Mucosa of descending colon (tissue), 3 donors: ENCODE measurements at regions not wholly inside any gene's neighbourhood (a gene's known extent, or its start where the extent isn't known, plus 50 kb on each side); places are given as distances from the start of the nearest gene placed in this dataset.

Source experiments
- ATAC-seq: fragments of 200-7000 bp; cut with Tn5 transposase; one replicate; pipeline ENCODE4 v1.9.1; 2020; ENCODE audit warnings: mild to moderate bottlenecking, moderate library complexity
- DNase-seq, 3 donors: peaks; one replicate each; pipeline ENCODE4 v3.0.0-alpha.2; 2020
- H3K36me3 ChIP-seq: fragments of 200-600 bp; one replicate; pipeline ENCODE4 v1.8.0; 2021; ENCODE audit warnings: low read depth, mild to moderate bottlenecking
- H3K4me1 ChIP-seq: fragments of 200-600 bp; one replicate; pipeline ENCODE4 v1.8.0; 2021; ENCODE audit warnings: low read depth, mild to moderate bottlenecking
- H3K4me3 ChIP-seq: fragments of 200-600 bp; one replicate; pipeline ENCODE4 v1.8.0; 2021; ENCODE audit warnings: mild to moderate bottlenecking
- H3K9me3 ChIP-seq: fragments of 200-600 bp; one replicate; pipeline ENCODE4 v1.8.0; 2021; ENCODE audit warnings: mild to moderate bottlenecking
- intact Hi-C, 2 donors: fragments of 100-400 bp; cut with DNase I in 1 of 2; cut with micrococcal nuclease in 1 of 2; formaldehyde crosslinking; loops; one replicate each; pipeline versions ENCODE4 v1.11.0 to v1.11.1; 2022; cut with DNase I, micrococcal nuclease
- TF ChIP-seq, protein P1 (sequence below): fragments of 200-600 bp; IDR thresholded peaks from one replicate; pipeline ENCODE4 v1.8.0; 2022; ENCODE audit warnings: antibody characterized with exemption, mild to moderate bottlenecking
- donor health status: DM: no; HTN: no; CAD: no; lungs with moderate emphysema.
- donor health status: DM: no; HTN: no; CAD: no.
- donor health status: DM: no; HTN: yes; CAD: no.

DNA sequence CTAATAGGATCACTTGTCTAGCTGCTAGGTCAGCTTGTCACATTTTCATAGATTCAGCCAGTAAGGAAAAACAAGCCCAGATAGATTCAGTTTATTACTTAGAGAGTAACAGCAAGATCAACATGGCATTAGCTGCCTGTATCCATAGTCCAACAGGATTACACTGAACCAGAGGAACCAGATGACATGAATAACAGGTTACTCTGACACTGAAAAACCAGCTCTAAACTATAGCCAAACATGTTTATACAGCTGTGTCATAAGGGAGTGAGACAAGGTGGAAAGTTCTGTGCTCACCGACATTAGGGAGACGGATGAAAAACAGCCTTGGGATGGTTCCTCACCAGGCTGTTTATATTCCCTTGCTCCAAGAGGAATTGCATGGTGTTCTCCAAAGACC lies 102.9 kb upstream of the EOLA2 start:
- Histone ChIP-seq H3K36me3 (no peaks in the 10 kb centered on the region), H3K4me3 (no peak overlapping the region), H3K9me3 (no peaks in the 10 kb centered on the region), H3K4me1 (no peaks in the 10 kb centered on the region)
- TF ChIP-seq, protein P1, sequence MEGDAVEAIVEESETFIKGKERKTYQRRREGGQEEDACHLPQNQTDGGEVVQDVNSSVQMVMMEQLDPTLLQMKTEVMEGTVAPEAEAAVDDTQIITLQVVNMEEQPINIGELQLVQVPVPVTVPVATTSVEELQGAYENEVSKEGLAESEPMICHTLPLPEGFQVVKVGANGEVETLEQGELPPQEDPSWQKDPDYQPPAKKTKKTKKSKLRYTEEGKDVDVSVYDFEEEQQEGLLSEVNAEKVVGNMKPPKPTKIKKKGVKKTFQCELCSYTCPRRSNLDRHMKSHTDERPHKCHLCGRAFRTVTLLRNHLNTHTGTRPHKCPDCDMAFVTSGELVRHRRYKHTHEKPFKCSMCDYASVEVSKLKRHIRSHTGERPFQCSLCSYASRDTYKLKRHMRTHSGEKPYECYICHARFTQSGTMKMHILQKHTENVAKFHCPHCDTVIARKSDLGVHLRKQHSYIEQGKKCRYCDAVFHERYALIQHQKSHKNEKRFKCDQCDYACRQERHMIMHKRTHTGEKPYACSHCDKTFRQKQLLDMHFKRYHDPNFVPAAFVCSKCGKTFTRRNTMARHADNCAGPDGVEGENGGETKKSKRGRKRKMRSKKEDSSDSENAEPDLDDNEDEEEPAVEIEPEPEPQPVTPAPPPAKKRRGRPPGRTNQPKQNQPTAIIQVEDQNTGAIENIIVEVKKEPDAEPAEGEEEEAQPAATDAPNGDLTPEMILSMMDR: no peak
- ATAC-seq: no peak
- intact Hi-C loops: no loop called here
- DNase-seq: no peak

DNA sequence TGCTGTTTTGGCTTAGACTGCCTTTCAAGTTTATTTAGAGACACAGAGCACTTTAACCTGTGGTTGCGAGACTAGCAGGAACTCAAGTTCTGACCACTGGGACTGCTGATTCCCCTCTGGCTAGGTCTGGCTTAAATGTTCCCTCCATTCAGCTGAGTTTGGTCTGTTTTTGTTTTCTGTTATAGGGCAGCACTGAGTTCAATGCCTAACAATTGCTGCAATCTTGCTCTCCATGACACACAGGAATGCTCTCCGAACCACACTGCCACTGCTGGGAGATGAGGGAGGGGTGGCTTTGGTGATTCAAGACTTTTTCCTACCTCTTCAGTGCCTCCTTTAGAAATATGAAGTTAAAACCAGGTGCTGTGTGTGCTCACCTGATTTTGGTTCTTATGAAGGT lies 106.3 kb upstream of the EOLA2 start:
- TF ChIP-seq, protein P1: no peak

DNA sequence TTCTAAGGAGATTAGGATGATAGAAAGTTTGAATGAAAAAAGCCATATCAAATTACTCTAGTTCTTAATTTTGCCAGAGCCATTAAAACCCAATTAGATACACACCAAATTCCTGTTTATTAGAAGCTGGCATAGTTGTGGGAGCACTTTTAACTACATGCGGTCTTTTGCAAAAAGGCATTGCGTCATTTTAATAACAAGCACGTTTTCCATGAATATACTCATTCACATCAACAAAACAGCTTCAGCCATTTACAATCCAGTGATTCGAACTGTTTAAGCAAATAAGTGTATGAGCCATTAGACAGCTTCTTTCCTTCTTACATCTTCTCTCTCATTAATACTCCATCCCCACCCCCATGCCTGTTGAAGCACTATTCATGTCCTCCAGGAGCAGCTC lies 109.5 kb upstream of the EOLA2 start:
- no peak for DNase-seq
- no peaks in the 10 kb centered on the region for H3K9me3 ChIP-seq
- H3K4me3 ChIP-seq: no peak overlapping the region
- H3K36me3 ChIP-seq: no peaks in the 10 kb centered on the region
- ATAC-seq: no peak
- H3K4me1 ChIP-seq: no peaks in the 10 kb centered on the region
- intact Hi-C loops: no loop called here
- TF ChIP-seq, protein P1: no peak

More for the DNA sequence above, 106.3 kb upstream of the EOLA2 start:
- no peak overlapping the region for H3K4me3 ChIP-seq
- no peaks in the 10 kb centered on the region for H3K36me3 ChIP-seq
- ATAC-seq (no peak), DNase-seq (no peak)
- intact Hi-C loops: no loop called here
- no peaks in the 10 kb centered on the region for H3K4me1 ChIP-seq
- no peaks in the 10 kb centered on the region for H3K9me3 ChIP-seq

DNA sequence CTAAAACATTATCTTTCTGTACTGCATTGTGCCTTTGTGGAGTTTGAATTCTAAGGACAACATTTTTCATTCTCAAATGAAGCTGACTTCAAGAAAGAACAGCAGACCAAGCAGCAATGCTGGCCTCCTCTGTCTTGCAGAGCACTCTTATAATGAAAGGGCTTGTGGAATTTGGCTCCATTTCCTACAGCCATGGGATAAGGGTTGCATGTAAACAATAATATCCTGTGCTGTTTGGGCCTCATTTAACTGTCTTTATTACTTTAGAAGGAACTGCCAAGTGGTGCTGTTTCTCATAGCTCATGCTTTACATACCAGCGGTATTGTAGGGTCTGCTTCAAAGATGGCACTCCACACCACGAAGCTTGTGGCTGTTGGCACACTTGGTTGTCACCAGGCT lies 111.4 kb upstream of the EOLA2 start:
- intact Hi-C loops: no loop called here
- H3K36me3 ChIP-seq: no peaks in the 10 kb centered on the region
- H3K9me3 ChIP-seq: no peaks in the 10 kb centered on the region
- TF ChIP-seq, protein P1: no peak
- ATAC-seq: no peak
- H3K4me3 ChIP-seq: no peak overlapping the region
- DNase-seq: no peak
- H3K4me1 ChIP-seq: no peaks in the 10 kb centered on the region

DNA sequence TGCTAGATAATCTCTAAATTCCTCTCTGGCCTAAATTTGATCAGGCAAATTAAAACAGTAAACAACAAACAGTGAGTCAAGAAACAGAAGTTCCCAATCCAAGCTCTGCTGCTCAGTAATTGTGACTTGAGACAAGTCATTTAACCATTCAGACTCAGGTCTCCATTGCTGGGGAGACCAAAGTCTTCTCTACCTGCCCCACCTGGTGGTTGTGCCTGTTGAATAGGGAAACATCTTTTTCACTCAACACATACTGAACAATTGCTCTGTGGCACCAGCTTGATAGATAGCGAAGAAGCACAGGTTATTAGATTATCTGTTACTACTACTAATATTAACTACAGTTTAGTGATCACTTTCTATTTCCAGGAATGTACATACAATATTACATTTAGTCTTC lies 112.1 kb upstream of the EOLA2 start:
- Histone ChIP-seq H3K4me3 (no peak overlapping the region), H3K9me3 (no peaks in the 10 kb centered on the region), H3K36me3 (no peaks in the 10 kb centered on the region), H3K4me1 (no peaks in the 10 kb centered on the region)
- intact Hi-C loops: no loop called here
- TF ChIP-seq, protein P1: no peak
- ATAC-seq (no peak), DNase-seq (no peak)

DNA sequence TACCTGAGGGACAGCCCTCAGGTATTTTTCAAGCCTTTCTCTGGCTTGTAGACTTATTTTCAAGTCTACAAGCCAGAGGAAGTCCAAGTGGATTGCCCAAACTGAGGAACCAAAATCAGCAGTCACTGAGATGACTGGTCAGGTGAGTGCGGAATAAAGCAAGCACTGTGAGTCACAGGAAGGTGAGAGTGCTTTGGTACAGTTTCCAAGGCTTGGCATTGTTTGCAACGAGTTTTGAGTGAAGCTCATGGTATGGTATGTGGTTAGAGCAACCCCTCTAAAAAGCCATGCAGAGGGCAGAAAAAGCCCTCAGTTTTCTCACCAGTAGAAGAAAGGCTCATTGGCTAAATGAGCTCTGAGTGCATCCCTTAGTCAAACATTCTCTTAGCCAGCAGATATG lies 112.8 kb upstream of the EOLA2 start:
- ATAC-seq: no peak

More for the DNA sequence above, 112.8 kb upstream of the EOLA2 start:
- intact Hi-C loops: no loop called here
- TF ChIP-seq, protein P1: no peak
- H3K4me1 ChIP-seq: no peaks in the 10 kb centered on the region
- no peaks in the 10 kb centered on the region for H3K36me3 ChIP-seq
- H3K4me3 ChIP-seq: no peak overlapping the region
- no peaks in the 10 kb centered on the region for H3K9me3 ChIP-seq
- DNase-seq: no peak
